A673 (cell line): ENCODE measurements at regions not wholly inside any gene's neighbourhood (a gene's known extent, or its start where the extent isn't known, plus 50 kb on each side); places are given as distances from the start of the nearest gene placed in this dataset.

Experiments
- BruUV-seq: library from RNA; stranded (reverse); fragments of 400-500 nt; replicated peaks from 2 replicates; lab custom pipeline; 2021; lab: Mats Ljungman, UMichigan
- CTCF ChIA-PET: fragments of 300-600 bp; sonication (Branson Sonifier 250); formaldehyde crosslinking; loops from one replicate; lab custom pipeline; 2022; ENCODE audit warnings: antibody characterized with exemption; lab: Charles Lee
- POLR2A ChIA-PET: fragments of 300-600 bp; sonication (Branson Sonifier 250); formaldehyde crosslinking; loops from one replicate; lab custom pipeline; 2022; ENCODE audit warnings: antibody characterized with exemption; ENCODE audit not compliant: low non-redundant PET; lab: Charles Lee
- DNase-seq: peaks from one replicate; pipeline ENCODE4 v3.0.0-alpha.2; 2015; ENCODE audit warnings: low spot score
- H3K27ac ChIP-seq: fragments of 200-600 bp; sonication (generic); 2 replicates; pipeline ENCODE4 v1.5.1; 2016; ENCODE audit warnings: mixed run types, low read depth, mild to moderate bottlenecking, mixed read lengths, antibody characterized with exemption, low read length; ENCODE audit not compliant: poor library complexity, severe bottlenecking
- H3K27me3 ChIP-seq: fragments of 200-600 bp; sonication (generic); replicated peaks from 2 replicates; pipeline ENCODE4 v1.6.1; 2017; ENCODE audit warnings: mixed run types, low read depth, mild to moderate bottlenecking, mixed read lengths, antibody characterized with exemption, low read length; ENCODE audit not compliant: insufficient read depth, poor library complexity
- H3K36me3 ChIP-seq: fragments of 200-600 bp; sonication (generic); 2 replicates; pipeline ENCODE4 v1.6.1; 2016; ENCODE audit warnings: mixed run types, mild to moderate bottlenecking, mixed read lengths, antibody characterized with exemption, low read length; ENCODE audit not compliant: insufficient read depth, poor library complexity, severe bottlenecking
- H3K4me1 ChIP-seq: fragments of 200-600 bp; sonication (generic); 2 replicates; pipeline ENCODE4 v1.6.1; 2017; ENCODE audit warnings: mixed run types, mild to moderate bottlenecking, mixed read lengths, antibody characterized with exemption, low read length; ENCODE audit not compliant: insufficient read depth, poor library complexity, severe bottlenecking
- H3K4me3 ChIP-seq: fragments of 200-600 bp; sonication (generic); 2 replicates; pipeline ENCODE4 v1.5.1; 2016; ENCODE audit warnings: low read depth, mixed run types, mild to moderate bottlenecking, mixed read lengths, low read length; ENCODE audit not compliant: poor library complexity, severe bottlenecking
- H3K9me3 ChIP-seq: fragments of 200-600 bp; sonication (generic); 2 replicates; pipeline ENCODE4 v1.6.1; 2016; ENCODE audit warnings: mixed run types, low read depth, mild to moderate bottlenecking, mixed read lengths, antibody characterized with exemption, low read length; ENCODE audit not compliant: poor library complexity, severe bottlenecking
- CTCF ChIP-seq: fragments of 300-800, 200-600 bp; sonication (generic); conservative IDR thresholded peaks from 2 replicates; pipeline ENCODE4 v1.5.1; 2017; ENCODE audit warnings: low read depth, mild to moderate bottlenecking, antibody characterized with exemption, low read length, moderate library complexity, mixed read lengths
- EZH2 ChIP-seq: fragments of 200-600 bp; sonication (generic); IDR thresholded peaks from 2 replicates; pipeline ENCODE4 v1.6.1; 2017; ENCODE audit warnings: borderline replicate concordance, low read depth, mild to moderate bottlenecking, mixed read lengths, antibody characterized with exemption, low read length; ENCODE audit not compliant: poor library complexity, severe bottlenecking
- intact Hi-C: fragments of 100-400 bp; cut with micrococcal nuclease; formaldehyde crosslinking; loops from one replicate; pipeline ENCODE4 v1.10.0; 2022; ENCODE audit not compliant: unreplicated experiment

DNA sequence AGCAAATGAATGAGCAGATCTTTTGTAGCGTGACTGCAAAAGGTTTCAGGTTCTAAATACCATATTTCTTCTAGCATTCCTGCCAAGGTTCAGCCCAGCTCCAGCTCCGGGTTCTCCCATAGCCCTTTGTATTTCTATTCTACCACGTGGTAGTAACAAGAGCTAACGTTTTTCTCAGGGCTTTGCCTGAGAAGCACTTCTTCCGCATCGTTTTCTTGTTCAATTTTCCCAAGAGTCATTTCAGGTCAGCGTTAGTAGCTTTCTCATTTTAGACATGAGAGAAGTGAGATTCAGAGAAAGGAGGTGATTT is 120.1 kb upstream of the MYCN start:
- Histone ChIP-seq H3K27ac (no peak overlapping the region), H3K9me3 (no peaks in the 10 kb centered on the region), H3K27me3 (no peaks in the 10 kb centered on the region), H3K4me1 (peaks cover 11% of the 10 kb centered on the region), H3K4me3 (no peak overlapping the region), H3K36me3 (no peaks in the 10 kb centered on the region)
- no peak for DNase-seq
- ChIA-PET POLR2A (no interaction called here), CTCF (no interaction called here)
- intact Hi-C loops: no loop called here
- BruUV-seq: no TSS peak
- TF ChIP-seq CTCF: no peak
- no peak for TF ChIP-seq EZH2

- H3K9me3 ChIP-seq: no peaks in the 10 kb centered on the region
- H3K4me1 ChIP-seq: peaks cover 11% of the 10 kb centered on the region
- H3K27ac ChIP-seq: no peak overlapping the region
- ChIA-PET POLR2A (no interaction called here), CTCF (no interaction called here)
- no TSS peak for BruUV-seq
- TF ChIP-seq EZH2: no peak
- TF ChIP-seq CTCF: no peak
- no peak overlapping the region for H3K4me3 ChIP-seq
- no peaks in the 10 kb centered on the region for H3K27me3 ChIP-seq
- no peaks in the 10 kb centered on the region for H3K36me3 ChIP-seq
- intact Hi-C loops: no loop called here
- no peak for DNase-seq
Measured at GRCh38 chr2:15820927-15821326, 119.4 kb upstream of the MYCN start.

- Histone ChIP-seq H3K4me1 (peaks cover 11% of the 10 kb centered on the region), H3K9me3 (no peaks in the 10 kb centered on the region), H3K27me3 (no peaks in the 10 kb centered on the region), H3K36me3 (no peaks in the 10 kb centered on the region), H3K4me3 (no peak overlapping the region), H3K27ac (no peak overlapping the region)
- no peak for DNase-seq
- no TSS peak for BruUV-seq
- intact Hi-C loops: no loop called here
- TF ChIP-seq CTCF (no peak), EZH2 (no peak)
- ChIA-PET POLR2A (no interaction called here), CTCF (no interaction called here)
Measured at GRCh38 chr2:15822151-15823044, 118.0 kb upstream of the MYCN start.
